VCaP (cell line): ENCODE measurements at regions not wholly inside any gene's neighbourhood (a gene's known extent, or its start where the extent isn't known, plus 50 kb on each side); places are given as distances from the start of the nearest gene placed in this dataset.
"Not testable (repeated sequence)": the region's sequence is repeated elsewhere in the genome, so short reads cannot be mapped to it uniquely, and the experiment has no call there.

Source experiments
- H3K27ac ChIP-seq: fragments of 450-650 bp; 2 replicates; pipeline ENCODE4 v1.5.1; 2017
- CTCF ChIP-seq: fragments of 450-650 bp; conservative IDR thresholded peaks from 2 replicates; pipeline ENCODE4 v1.5.1; 2017; ENCODE audit warnings: mild to moderate bottlenecking, moderate library complexity

GRCh38 chr10:8158193-8159071, 103.9 kb downstream of the GATA3 start:
- no peak overlapping the region for H3K27ac ChIP-seq

GRCh38 chr10:8159341-8160165, 105.1 kb downstream of the GATA3 start:
- TF ChIP-seq CTCF = no peak
- no peak overlapping the region for H3K27ac ChIP-seq

More at GRCh38 chr10:8158193-8159071, 103.9 kb downstream of the GATA3 start:
- TF ChIP-seq CTCF = no peak

GRCh38 chr10:8163824-8164223, 109.3 kb downstream of the GATA3 start:
- no peak for TF ChIP-seq CTCF
- no peak overlapping the region for H3K27ac ChIP-seq

GRCh38 chr10:8164640-8165039, 110.2 kb downstream of the GATA3 start:
- not testable (repeated sequence) for H3K27ac ChIP-seq

- no peak overlapping the region for H3K27ac ChIP-seq
- no peak for TF ChIP-seq CTCF
Measured at GRCh38 chr10:8168836-8169235, 114.3 kb downstream of the GATA3 start.

- no peak for TF ChIP-seq CTCF
Measured at GRCh38 chr10:8171008-8171407, 116.5 kb downstream of the GATA3 start.

GRCh38 chr10:8172604-8173003, 118.1 kb downstream of the GATA3 start:
- no peak for TF ChIP-seq CTCF
- H3K27ac ChIP-seq = no peak overlapping the region

More at GRCh38 chr10:8171008-8171407, 116.5 kb downstream of the GATA3 start:
- no peak overlapping the region for H3K27ac ChIP-seq
